ENCODE measurements at regions not wholly inside any gene's neighbourhood (a gene's known extent, or its start where the extent isn't known, plus 50 kb on each side); places are given as distances from the start of the nearest gene placed in this dataset.

GRCh38 chr6:143594647-143595046 lies 83.1 kb upstream of the PHACTR2 start:
- DNase-seq, result no peak

GRCh38 chr6:143592335-143592734 lies 80.8 kb upstream of the FUCA2 start:
- DNase-seq, result no peak

DNA sequence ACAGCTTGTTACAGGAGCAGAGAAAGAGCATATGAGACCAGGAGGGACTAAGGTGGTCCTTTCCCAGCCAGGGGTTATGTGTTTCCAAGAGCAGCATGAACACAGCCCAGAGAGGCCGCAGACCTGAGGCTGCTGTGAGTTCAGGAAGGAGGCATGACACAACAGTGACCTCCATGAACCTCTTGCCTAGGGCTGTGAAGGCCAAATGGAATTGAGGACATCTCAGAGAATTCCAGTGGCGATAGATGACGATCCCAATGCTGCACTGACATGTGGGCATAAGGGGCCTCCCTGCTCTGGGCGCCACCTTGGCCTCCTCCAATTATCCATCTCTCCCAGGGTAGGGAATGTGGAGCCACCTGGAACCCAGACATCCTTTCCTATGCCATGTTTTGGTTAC lies 79.9 kb upstream of the FUCA2 start:
- DNase-seq, result no peak

DNA sequence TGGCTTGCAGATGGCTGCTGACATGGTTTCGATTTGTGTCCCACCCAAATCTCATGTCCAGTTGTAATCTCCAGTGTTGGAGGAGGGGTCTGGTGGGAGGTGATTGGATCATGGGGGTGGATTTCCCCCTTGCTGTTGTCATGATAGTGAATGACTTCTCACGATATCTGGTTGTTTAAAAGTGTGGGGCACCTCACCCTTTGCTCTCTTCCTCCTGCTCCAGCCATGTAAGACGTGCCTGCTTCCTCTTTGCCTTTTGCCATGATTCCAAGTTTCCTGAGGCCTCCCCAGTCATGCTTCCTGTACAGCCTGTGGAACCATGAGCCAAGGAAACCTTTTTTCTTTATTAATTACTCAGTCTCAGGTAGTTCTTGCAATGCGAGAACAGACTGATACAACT lies 77.6 kb upstream of the FUCA2 start:
- DNase-seq, result no peak

GRCh38 chr6:143586557-143586956 lies 75.0 kb upstream of the FUCA2 start:
- DNase-seq, result no peak

DNA sequence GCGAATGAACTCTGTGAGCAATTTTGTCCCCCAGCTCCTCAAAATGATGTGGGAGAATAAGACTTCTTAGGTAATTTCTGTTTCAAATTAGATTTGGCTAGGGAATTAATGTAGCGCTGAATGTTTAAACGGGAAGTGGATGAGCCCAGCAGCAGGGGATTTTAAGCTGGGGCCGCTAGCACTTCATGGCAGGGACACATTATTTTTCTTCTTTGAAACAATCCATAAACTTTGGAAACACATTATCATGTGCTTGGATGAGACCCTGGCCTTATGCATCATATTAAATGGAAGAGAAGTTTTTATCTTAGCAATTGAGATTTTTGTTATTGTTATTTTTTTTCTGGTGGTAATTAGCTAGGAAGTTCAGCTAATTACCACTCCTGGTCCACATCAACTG lies 74.2 kb upstream of the FUCA2 start:
- no peak for DNase-seq

DNA sequence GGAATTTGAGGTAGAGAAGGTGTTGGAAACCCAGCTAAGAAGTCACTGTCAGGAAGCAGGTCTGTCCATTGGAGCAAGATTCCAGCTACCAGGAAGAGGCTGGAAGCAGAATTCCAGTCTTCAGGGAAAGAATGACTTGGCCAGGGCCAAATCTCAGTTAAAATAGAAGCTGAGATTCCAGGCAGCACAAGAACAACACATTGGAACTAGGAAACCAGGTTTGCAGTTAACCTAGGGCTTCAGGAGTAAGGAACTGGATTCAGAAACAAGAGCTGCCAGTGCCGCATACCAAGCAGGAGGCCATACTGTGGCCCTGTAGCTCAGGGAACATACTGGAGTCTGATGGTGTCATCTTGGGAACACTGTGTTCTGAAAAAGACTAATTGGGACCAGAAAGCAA lies 73.7 kb upstream of the FUCA2 start:
- no peak for DNase-seq

DNA sequence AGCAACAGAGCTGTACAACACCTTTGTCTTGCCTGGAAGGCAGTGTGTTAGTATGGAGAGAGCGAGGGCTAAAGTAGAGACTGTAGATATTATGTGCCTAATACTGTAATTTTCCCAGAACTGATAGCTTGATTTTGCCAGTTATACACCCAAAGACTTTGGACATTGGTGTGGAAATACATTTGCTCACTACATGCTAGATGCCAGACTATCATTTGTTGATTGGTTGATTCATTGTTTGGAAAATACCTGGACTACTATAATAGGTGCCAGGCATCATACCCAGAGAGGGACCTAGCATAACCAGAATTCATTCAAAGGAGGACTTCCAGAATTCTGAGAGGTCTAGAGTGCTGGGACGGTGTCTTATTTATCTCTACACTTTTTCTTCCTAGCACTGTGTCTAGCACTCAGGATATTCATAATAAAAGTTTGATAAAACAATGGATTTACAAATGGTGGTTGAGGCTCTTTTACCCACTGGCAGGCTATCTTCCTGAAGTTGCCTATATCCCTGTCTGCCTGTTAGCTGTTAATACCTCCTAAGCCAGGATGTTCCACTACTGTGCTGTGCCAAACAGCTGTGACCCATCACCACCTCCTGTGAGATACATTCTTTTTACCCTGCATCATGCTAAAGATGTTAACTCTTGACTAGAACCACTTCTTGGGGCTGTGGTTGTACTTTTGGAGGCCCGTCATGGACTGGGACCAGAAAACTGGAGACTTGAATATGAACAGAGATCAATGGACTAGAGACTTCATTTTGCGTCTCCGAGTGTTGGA lies 72.2 kb upstream of the FUCA2 start:
- no peak for DNase-seq

DNA sequence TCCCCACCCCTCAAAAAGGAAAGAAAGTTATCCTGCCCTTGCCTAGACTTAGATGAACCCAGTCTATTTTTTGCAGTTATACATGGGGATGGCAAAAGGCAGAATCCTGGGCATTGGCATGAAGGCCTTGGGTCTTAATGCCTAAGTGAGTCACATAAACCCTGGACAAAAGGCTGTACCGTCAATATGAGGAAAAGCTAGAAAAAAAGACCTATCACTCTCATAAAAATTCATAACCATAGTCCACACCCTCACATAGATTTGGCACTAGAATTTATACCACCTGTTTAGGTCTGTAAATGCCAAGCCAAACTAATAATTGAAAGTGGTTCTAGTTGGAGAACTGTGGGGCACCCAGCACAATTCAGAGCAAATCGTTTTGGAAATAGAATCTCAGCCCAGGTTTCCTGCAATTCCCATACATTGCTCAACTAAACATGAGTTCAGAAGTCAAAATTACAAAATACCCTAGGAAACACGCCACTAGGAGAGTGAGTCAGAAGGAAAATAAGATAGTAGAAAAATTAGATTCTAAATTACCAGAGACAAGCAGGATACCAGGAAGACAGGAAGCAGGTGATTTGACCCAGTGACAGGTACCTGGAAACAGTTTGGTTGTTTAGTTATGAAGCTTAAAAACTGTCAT lies 70.4 kb upstream of the FUCA2 start:
- peak; percentile 24 for DNase-seq

- DNase-seq, result no peak
These were observed 68.2 kb upstream of the FUCA2 start for GRCh38 chr6:143579703-143580102.

DNA sequence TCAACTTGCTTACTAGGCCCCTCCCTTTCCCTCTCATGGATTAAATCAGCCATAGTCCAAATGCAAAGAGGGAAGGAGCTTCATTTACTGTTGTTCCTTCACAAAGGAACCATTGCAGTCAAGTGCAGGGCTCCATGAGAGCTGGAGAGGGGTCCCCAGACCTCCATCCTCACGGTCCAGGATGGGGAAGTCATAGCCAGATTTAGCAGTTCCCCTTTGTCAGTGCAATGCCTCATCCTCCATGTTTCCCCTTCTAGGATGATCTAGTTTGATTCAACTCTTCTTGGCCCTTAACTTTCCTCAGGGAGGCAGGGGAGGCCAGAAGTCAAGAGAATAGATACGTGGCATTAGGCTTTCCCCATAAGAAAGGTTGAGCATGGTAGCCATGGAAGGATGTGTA lies 66.5 kb upstream of the FUCA2 start:
- no peak for DNase-seq

DNA sequence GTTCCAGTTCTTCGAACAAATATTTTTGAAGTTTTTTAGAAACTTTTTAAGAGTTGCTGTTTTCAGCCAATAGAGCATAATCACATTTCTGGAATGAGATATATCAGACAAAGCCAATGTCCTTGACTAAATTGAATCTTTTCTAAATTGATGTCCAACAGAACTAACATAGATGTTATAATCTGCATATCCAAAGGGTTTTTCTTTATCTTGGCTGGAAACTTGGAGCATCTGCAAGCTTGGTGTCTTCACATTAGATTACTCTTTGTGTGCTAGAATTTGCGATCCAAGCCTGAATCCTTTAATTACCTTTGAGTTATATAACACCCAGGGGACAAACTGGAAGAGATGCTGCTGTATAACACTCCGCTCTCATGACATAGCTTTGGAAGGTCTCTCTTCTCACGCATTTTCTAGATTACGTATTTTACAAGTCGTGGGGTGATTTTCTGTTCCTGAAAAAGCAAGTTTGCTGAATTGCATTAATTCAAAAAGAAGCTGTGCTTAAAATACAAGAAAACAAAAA lies 64.4 kb upstream of the FUCA2 start:
- no peak for DNase-seq

DNA sequence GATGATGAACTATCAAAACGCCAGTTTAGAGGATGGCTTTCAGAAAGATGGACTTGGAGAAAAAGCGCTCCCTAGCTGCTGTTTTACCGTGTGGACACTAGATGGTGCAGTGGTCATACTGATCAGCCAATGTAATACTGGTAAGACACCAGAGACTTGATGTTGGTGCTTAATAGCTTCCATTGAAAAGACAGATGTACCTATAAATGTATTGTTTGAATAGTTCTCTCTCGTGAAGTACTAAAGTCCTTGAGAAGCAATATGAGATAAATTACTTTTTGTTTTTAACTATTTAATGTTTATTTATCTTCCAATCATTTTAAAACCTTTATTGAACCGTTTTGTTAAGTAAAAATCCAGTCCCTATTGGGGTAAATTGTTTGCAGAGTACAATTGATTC lies 63.9 kb upstream of the FUCA2 start:
- DNase-seq, result peak; percentile 81

- DNase-seq, result no peak
These were observed 58.8 kb upstream of the FUCA2 start for GRCh38 chr6:143570147-143570853.

- peak; percentile 42 for DNase-seq
These were observed 57.5 kb upstream of the FUCA2 start for GRCh38 chr6:143569040-143569439.

GRCh38 chr6:143564484-143565017 lies 53.0 kb upstream of the FUCA2 start:
- no peak for DNase-seq

DNA sequence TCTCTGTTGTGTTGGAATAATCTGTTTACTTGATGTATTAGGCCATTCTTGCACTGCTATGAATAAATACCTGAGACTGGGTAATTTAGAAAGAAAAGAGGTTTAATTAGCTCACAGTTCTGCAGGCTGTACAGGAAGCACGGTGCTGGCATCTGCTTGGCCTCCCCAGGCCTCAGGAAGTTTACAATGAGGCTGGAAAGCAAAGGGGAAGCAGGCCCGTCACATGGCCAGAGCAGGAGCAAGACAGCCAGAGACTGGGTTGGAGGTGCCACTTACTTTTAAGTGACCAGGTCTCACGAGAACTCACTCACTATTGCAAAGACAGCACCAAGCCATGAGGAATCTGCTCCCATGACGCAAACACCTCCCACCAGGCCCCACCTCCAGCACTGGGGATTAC lies 50.6 kb upstream of the FUCA2 start:
- DNase-seq, result no peak
